HepG2 (cell line): ENCODE measurements at regions not wholly inside any gene's neighbourhood (a gene's known extent, or its start where the extent isn't known, plus 50 kb on each side); places are given as distances from the start of the nearest gene placed in this dataset.

Experiments used
- AGO1 ChIP-seq: fragments of 200-400 bp; formaldehyde crosslinking; IDR thresholded peaks from 2 replicates; pipeline ENCODE4 v1.6.1; 2017; ENCODE audit warnings: mild to moderate bottlenecking, low read depth, low read length, moderate library complexity; ENCODE audit not compliant: poor library complexity, severe bottlenecking
- ERF ChIP-seq: IDR thresholded peaks from 2 replicates; pipeline ENCODE4 v1.6.1; 2018; ENCODE audit warnings: missing biosample characterization, missing genetic modification reagents
- KMT2B ChIP-seq: IDR thresholded peaks from 2 replicates; pipeline ENCODE4 v1.6.1; 2016; ENCODE audit warnings: missing genetic modification reagents, missing compliant biosample characterization
- RXRB ChIP-seq: IDR thresholded peaks from 2 replicates; pipeline ENCODE4 v1.6.1; 2016; ENCODE audit warnings: borderline replicate concordance, missing genetic modification reagents, missing compliant biosample characterization
- SOX6 ChIP-seq, 2 experiments: fragments of 450-650 bp in 1 of 2; sonication (generic) in 1 of 2; formaldehyde crosslinking in 1 of 2; IDR thresholded peaks; 2 replicates each; pipeline versions ENCODE4 v1.4.0 to v1.6.1; 2017 to 2020; ENCODE audit warnings: antibody characterized with exemption in 1 of 2, mild to moderate bottlenecking in 1 of 2, missing genetic modification reagents in 1 of 2
- TFDP1 ChIP-seq: IDR thresholded peaks from 2 replicates; pipeline ENCODE4 v1.6.1; 2016; ENCODE audit warnings: missing compliant biosample characterization, missing genetic modification reagents, borderline replicate concordance
- ZGPAT ChIP-seq: IDR thresholded peaks from 2 replicates; pipeline ENCODE4 v1.6.1; 2016; ENCODE audit warnings: mild to moderate bottlenecking
- ZMYM3 ChIP-seq: sonication (generic); formaldehyde crosslinking; IDR thresholded peaks from 2 replicates; pipeline ENCODE4 v1.5.1; 2020; ENCODE audit warnings: mild to moderate bottlenecking, missing genetic modification reagents
- ZNF281 ChIP-seq: sonication (generic); formaldehyde crosslinking; IDR thresholded peaks from 2 replicates; pipeline ENCODE4 v1.4.0; 2020; ENCODE audit warnings: missing genetic modification reagents, borderline replicate concordance
- TF ChIP-seq, protein P1 (sequence below): sonication (generic); formaldehyde crosslinking; IDR thresholded peaks from 2 replicates; pipeline ENCODE4 v1.5.1; 2020; ENCODE audit warnings: mild to moderate bottlenecking, missing genetic modification reagents, moderate library complexity
- TF ChIP-seq, protein P2 (sequence below): sonication (generic); formaldehyde crosslinking; conservative IDR thresholded peaks from 2 replicates; pipeline ENCODE4 v1.4.0; 2020; ENCODE audit warnings: missing genetic modification reagents

DNA sequence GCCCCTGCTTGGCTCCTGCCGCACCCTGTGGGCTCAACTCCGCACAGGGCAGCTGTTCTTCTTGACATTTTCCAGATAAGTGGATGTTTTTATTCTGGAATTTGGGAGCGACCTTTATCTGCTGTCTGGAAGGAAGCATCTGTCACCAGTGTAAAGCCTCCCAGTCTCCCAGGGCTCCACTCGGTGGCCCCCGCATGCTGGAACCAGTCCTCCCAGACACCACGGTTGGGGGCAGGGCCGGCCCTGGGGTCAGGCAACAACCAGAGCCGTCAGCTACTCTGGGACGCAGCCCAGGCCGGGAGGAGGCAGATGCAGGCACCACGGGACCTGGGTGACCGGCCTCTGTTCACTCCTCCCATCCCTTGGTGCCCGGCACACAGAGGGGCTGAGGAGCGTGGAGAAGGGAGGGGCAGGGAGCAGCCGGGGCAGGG is 92.8 kb upstream of the ADAMTS2 start (continued):
- TF ChIP-seq, protein P1, sequence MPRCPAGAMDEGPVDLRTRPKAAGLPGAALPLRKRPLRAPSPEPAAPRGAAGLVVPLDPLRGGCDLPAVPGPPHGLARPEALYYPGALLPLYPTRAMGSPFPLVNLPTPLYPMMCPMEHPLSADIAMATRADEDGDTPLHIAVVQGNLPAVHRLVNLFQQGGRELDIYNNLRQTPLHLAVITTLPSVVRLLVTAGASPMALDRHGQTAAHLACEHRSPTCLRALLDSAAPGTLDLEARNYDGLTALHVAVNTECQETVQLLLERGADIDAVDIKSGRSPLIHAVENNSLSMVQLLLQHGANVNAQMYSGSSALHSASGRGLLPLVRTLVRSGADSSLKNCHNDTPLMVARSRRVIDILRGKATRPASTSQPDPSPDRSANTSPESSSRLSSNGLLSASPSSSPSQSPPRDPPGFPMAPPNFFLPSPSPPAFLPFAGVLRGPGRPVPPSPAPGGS (CRISPR knock-in tag) = no peak
- no peak for TF ChIP-seq ZMYM3 (CRISPR knock-in tag)
- no peak for TF ChIP-seq AGO1
- TF ChIP-seq, protein P2, sequence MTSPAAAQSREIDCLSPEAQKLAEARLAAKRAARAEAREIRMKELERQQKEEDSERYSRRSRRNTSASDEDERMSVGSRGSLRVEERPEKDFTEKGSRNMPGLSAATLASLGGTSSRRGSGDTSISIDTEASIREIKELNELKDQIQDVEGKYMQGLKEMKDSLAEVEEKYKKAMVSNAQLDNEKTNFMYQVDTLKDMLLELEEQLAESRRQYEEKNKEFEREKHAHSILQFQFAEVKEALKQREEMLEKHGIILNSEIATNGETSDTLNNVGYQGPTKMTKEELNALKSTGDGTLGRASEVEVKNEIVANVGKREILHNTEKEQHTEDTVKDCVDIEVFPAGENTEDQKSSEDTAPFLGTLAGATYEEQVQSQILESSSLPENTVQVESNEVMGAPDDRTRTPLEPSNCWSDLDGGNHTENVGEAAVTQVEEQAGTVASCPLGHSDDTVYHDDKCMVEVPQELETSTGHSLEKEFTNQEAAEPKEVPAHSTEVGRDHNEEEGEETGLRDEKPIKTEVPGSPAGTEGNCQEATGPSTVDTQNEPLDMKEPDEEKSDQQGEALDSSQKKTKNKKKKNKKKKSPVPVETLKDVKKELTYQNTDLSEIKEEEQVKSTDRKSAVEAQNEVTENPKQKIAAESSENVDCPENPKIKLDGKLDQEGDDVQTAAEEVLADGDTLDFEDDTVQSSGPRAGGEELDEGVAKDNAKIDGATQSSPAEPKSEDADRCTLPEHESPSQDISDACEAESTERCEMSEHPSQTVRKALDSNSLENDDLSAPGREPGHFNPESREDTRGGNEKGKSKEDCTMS (CRISPR knock-in tag) = no peak
- TF ChIP-seq RXRB (CRISPR knock-in tag) = no peak
- TF ChIP-seq ZNF281 = no peak
- no peak for TF ChIP-seq SOX6 (IDR thresholded peaks at IDR 0.05)
- no peak for TF ChIP-seq SOX6 (CRISPR knock-in tag; IDR thresholded peaks at IDR 0.05)
- no peak for TF ChIP-seq KMT2B (CRISPR knock-in tag)
- TF ChIP-seq ERF (CRISPR knock-in tag) = no peak
- TF ChIP-seq ZGPAT = no peak
- TF ChIP-seq TFDP1 = no peak
